ENCODE measurements at regions not wholly inside any gene's neighbourhood (a gene's known extent, or its start where the extent isn't known, plus 50 kb on each side); places are given as distances from the start of the nearest gene placed in this dataset.
"Not testable (repeated sequence)": the region's sequence is repeated elsewhere in the genome, so short reads cannot be mapped to it uniquely, and the experiment has no call there.

DNA sequence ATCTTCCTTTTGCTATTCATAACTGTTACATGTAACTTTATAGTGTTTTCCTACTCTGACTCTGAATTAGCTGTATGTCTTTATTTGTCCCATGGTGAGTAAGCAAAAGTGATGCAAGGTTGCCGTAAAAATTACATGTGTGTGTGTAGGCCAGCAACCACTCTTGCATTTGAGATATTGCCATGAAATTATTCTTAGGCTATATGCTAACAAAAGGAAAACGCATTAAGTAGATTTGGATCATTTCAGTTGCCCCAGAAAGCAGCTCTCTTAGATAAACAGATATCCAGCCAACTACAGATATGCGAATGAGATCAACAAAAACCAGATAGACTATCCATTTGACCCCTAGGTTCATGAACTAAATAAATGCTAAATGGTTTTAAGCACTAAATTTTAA, 73.6 kb downstream of the CYLC2 start:
- DNase-seq (ENCODE audit: low spot score) = no peak

DNA sequence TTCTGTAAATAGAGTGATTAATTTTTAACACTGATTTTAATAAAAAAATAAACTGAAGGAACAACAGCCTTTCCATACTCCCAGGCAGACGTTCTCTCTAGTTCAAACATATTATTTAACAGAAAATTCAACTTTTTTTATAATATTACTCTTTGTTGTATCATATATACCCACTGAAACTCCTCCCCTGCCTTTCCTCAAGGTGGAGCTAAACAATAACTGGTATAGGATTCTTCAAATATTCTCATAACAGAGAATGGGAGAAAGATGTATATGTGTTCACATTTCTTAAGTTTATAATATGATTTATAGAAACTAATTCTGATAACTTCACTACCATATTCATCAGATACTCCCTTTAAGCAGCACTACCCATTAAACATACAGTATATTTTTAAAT, 83.4 kb downstream of the CYLC2 start:
- no peak for DNase-seq (ENCODE audit: low spot score)

DNA sequence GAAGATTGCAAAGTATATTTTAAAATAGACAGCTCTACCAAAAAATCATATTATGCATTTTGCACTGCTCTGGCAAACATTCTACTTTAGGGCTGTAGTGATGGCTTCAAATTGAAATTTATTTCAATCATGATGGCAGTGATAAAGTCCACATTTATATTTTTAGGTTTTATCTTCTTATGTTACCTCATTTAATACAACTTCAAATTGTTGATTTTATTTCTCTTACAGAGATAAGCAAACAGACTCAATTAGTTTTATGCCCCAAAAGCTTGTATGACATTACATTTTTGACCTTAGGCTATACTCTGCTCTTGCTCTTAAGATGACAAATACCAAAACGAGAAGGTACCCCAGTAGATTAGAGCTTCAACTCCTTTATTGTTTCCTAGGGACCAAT, 87.4 kb downstream of the CYLC2 start:
- no peak for DNase-seq (ENCODE audit: low spot score)

DNA sequence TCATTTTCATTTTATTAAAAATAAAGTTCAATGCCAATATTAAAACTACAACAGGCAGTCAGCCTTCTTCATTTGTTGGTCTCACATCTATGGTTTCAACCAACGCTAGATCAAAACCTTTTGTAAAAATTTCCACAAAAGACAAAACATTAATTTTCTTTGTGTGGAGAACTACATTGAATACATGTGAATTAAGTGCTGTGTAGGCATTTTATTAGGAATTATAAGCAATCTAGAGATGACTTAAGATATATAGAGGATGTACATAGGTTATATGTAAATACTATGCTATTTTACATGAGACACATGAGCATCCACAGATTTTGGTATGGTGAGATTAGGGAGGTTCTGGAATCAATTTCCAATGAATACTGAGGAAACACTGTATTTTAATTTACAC, 94.2 kb downstream of the CYLC2 start:
- no peak for DNase-seq (ENCODE audit: low spot score)

DNA sequence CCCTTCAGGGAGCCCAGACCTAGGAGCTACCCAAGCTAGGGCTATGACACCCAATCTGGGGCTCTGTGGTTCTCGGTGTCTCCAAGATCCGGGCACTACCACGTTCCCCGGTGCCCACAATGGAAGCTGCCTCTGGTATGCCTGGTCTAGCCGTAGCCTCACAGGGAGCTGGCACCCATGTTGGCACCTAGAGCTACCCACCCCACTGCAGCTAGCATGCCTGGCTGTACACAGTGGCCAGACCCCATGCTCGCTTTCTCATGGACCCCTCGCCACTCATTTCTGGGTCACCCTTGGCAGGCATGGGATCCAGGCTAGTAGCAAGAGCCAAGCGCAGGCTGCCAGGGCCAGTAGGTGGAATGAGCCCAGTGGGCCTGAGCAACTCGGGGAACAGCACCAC, 109.0 kb downstream of the CYLC2 start:
- DNase-seq (ENCODE audit: low spot score) = no peak

DNA sequence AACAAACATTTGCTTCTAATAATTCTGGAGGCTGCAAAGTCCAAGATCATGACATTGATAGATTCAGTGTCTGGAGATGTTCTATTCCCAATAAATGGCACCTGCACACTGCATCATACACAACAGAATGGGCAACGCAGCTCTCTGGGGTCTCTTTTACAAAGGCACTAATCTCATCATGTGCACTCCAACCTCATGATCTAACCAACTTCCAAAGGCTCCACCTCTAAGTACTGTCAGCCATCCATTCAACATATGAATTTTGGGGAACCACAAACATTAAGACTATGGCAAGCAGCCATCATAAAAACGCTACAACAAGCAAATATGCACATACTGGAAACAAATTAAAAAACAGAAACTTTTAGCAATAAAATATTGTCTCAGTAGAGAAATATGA, 121.1 kb downstream of the CYLC2 start:
- DNase-seq (ENCODE audit: low spot score) = no peak

DNA sequence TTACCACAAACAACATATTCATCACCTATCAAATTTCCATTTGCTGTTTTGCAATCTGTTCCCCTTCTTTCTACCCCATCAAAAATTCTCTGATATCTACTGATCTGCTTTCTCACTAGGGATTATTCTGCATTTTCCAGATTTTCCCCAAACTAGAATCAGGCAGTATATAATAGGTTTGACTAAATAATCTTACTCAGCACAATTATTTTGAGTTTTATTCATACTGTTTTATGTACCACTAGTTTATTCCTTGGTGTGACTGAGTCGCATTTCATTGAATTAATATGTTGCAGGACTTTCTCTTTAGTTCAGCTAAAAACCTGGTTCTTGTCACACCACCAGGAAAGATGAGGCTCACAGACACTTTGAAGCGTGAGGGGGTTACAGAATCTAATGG, 131.4 kb downstream of the CYLC2 start:
- no peak for DNase-seq (ENCODE audit: low spot score)

DNA sequence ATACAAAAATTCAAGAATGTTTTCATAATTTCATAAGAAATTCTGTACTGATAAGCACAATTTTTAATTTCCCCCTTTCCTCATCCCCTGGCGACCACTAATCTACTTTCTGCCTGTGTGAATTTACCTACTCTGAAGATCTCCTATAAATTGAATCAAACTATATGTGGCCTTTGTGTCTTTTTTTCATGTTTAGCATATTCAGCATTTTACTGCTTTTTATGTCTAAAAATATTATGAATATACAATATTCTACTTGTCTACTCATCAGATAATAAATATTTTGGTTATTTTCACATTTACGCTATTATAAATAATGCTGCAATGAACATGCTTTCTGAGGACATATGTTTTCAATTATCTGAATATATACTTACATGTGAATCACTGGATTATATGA, 144.8 kb downstream of the CYLC2 start:
- no peak for DNase-seq (ENCODE audit: low spot score)

DNA sequence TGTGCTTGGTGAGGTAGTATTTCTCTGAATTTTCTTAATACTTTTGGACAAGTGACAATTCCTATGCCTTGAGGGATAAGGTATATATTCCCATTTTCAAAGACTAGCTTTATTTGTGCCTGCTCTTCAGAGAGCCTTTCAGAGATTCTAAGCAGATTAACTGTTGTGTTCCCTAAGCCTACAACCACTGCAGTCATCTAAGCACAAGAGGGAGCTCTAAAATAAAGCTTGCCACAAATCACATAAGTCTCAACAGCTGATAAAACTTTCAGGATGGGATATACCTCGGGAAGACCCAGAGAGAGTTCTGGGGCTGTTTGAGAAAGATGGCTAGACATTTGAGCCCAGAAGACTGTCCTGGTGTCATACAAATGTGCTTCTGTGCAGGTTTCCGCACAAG, 157.3 kb downstream of the CYLC2 start:
- no peak for DNase-seq (ENCODE audit: low spot score)

DNA sequence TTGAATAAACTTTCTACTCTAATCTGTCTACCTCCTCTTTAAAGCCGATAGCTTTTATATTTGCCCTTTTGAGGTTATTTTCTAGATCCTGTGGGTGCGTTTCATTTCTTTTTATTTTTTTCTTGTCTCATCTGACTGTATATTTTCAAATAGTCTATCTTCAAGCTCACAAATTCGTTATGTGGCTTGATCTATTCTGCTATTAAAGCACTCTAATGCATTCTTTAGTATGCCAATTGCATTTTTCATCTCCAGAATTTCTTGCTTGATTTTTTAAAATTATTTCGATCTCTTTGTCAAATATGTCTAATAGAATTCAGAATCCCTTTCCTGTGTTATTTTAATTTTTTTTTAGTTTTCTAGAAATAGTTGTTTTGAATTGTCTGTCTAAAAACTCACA, 172.4 kb downstream of the CYLC2 start:
- no peak for DNase-seq (ENCODE audit: low spot score)

DNA sequence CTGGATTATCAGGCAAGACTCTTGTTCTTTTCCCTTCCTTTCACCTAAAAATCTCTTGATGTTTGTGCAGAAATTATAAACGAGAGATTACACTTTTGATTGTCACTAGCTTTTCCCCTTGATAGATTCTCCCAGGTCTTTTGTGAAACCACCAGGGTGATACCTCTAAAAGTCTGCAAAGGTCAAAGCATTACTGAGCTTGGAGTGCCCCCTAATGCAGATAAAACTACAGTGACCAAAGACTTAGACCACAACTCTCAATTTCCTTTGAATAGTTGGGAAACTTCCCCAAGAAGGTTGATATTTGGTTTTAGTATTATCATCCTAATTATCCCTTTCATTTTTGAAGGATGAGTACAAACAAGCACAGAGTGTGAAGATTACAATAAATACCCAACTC, 173.1 kb downstream of the CYLC2 start:
- DNase-seq (ENCODE audit: low spot score) = no peak

DNA sequence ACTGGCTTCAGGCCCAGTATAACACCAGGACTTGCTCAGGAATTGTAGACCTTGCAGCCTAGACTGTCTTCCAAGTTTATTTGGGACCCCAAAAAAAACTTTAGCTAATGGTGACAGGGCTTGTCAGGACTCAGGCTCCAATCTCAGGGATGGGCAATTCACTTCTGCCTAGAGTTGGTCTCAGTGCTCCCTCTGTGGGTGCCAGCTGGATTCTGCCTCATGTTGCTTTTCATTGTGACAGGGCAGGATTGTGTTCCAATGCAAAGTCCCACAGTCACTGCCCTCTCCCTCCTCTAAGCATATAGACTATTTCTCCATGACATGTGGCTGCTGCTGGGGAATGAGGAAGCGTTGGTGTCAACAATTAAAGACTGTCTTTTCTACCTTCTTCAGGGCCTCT, 174.7 kb downstream of the CYLC2 start:
- DNase-seq (ENCODE audit: low spot score) = no peak

DNA sequence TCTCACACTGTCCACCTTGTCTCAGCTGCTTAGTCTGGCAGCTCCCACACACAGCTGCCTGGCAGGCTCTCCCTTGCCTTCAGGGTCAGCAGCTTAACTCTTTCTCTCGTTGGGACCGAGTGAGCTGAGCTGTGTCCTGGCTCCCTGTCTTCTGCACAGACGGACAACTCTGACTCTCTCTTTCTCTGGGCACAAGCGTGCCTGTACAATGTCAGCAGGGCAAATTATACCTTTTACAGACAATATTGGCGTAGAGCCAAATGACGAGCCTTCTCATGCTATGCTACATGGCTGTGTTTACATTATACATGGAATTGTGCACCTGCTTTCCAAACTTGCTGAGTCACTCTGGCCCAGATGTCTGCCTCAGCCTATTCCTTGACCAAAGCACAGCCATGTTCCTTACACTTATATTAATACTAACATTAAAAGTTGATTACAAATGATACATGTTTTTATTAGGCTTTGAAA, 188.6 kb downstream of the CYLC2 start:
- DNase-seq (ENCODE audit: low spot score) = peak; percentile 4

DNA sequence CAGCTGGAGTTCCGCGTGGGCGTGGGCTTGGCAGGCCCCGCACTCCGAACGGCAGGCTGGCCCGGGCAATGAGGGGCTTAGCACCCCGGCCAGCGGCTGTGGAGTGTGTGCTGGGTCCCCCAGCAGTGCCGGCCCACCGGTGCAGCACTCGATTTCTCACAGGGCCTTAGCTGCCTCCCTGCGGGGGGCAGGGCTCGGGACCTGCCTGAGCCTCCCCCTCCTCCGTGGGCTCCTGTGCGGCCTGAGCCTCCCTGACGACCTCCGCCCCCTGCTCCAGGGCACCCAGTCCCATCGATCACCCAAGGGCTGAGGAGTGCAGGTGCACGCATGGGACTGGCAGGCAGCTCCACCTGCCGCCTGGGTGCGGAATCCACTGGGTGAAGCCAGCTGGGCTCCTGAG, 191.8 kb downstream of the CYLC2 start:
- DNase-seq (ENCODE audit: low spot score) = no peak

DNA sequence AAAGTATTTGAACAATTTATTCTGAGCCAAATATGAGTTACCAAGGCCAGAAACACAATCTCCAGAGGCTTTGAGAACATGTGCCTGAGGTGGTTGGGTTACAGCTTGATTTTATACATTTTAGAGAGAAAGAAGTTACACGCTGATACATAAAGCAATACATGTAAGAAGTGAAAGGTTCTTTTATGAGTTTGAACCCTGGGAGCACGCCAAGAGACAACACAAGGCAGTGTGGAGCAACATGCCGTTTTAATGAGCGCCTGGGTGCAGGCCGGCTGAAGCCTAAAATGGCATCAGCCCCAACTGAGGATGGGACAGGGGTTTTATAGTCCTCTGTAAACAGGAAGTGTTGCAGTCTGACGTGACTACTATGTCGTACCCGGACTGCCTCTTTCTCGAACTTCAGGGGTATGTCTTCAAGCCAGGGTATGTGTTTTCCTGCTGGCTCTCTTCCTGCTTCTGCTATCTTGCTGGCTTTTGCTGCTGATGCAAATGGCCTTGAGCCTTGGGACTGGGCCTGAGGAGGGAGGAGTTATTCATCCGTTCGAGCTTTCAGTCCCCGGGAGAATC, 193.7 kb downstream of the CYLC2 start:
- no peak for DNase-seq (ENCODE audit: low spot score)

DNA sequence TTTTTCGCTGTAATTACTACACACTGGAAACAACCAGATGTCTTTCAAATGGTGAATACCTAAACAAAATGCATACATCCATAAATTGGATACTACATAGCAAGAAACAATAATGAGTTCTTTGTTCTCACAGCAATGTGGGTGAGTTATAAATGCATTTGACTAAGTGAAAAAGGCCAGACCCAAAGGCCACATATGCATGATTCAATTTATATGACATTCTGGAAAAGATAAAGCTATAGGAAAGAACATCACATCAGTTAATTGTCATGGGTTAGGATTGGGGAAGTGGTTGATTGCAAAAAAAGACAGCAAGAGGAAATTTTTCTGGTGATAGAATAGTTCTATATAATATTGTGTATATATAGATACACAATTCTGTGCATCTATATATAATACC, 198.9 kb downstream of the CYLC2 start:
- DNase-seq (ENCODE audit: low spot score) = no peak

DNA sequence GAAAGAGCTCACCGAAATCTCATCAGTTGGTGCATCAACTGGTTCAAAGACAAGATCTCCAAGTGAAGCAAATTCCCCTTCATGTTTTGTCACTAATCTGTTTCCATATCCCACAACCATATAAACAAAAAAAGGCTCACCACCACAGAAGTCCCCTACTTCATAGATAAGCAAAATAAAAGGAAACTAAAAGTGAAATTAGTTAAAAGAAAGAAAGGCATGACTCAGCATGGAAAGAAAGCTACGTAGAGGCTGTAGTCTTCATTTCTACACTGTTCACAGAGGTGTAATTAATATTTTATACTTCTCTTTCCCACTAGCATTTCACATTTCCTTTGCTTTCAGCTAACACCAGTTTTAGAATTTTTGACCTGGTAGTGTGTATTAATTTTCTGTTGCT, 208.0 kb downstream of the CYLC2 start:
- peak; percentile 7 for DNase-seq (ENCODE audit: low spot score)

DNA sequence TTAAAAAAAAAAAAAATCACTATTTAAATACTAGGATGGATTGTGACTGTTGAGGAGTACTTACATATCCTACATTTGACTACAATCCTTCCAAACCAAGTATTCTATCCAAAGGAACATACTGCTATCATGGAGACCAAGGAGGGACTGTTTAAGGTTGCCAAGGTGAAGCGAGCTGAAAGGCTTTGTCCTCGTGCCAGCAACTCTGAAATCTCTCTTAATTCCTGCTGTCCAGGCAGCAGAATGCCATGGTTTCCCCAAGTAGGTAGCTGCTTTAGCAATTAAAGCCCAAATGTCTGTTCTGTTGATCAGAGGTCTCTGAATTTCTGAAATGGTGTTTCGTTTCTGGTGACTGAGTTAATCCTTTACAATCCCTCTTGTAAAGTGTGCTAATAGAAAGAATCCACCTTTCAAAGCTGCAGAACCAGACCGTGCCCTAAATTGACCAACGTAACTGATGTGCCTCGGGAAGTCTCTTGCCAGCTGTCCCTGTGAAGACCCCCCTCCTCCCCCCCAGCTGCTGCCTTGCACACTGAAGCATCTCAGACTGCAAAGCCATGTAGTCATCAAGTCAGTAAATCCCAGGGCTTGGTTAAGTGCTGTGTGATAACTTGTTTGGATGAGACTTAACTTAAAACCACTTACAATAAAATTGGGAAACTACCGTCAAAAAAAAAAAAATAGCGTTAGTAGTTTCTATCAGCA, 210.9 kb downstream of the CYLC2 start:
- not testable (repeated sequence) for DNase-seq (ENCODE audit: low spot score)

DNA sequence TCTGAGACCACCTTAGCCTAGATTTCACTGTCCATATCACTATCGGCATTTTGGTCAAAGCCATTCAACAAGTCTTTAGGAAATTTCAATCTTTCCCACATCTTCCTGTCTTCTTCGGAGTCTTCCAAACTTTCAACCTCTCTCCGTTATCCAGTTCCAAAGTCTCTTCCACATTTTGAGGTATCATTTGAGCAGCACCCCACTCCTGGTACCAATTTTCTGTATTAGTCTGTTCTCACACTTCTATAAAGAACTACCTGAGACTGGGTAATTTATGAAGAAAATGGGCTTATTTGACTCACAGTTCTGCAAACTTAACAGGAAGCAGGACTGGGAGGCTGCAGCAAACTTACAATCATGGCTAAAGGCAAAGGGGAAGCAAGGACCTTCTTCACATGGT, 215.5 kb downstream of the CYLC2 start:
- no peak for DNase-seq (ENCODE audit: low spot score)

DNA sequence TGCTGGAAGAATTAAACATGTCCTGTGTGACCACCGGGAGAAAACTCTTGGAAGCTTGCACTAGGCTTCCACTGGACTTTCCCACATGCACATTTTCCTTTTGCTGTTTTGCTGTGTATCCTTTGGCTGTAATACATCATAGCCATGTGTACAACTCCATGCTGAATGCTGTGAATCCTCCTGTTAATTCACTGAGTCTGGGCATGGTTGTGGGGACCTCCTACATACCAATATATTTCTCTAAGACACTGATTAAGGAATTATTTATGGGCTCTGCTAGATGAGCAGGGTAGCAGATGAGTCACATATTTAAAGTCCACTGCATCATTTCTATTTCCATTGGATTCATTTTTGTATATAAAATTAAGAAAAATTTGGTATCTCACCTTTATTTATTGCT, 220.1 kb downstream of the CYLC2 start:
- DNase-seq (ENCODE audit: low spot score) = no peak

DNA sequence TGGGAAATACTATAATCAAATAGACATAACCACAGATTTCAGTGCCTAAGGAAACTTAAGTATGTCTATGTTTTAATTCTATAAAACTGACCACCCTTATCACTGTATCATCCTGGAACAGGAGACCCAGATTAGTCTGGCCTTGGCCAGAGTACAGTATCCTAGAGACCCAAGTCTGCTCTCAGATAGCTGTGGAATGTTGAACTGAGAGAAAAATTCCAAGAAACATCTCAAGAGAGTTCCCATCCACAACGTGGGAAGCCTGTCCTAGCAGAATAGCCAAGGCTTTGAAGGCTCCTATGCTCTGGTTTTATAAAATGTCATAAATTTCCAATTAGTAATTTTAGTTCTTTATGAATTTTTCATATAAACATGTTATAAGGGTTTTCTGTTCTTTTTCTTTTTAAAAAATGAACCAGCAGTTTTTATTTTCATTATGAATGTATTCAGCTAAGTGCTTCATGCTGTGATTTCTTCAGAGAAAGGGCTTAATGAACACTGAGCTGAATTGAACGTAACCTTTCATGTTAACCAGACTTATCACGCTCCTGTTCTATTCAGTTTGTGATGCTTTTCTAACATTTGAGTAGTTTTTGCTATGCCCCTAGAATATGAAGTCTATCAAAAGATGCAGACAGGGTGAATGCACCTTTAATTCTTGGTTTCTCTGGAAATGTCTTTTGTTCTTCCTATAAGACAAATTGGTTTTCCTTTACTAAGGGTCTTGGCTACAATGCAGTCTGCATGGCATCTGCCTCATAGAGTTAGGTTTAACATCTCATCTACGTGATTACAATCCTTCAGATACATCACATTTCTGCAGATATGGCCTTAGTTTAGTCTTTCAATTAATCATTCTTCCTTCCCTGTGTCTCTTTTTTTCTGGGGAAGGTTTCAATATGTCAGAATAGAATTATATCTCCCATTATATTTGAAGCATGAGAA, 230.8 kb downstream of the CYLC2 start:
- DNase-seq (ENCODE audit: low spot score) = no peak

DNA sequence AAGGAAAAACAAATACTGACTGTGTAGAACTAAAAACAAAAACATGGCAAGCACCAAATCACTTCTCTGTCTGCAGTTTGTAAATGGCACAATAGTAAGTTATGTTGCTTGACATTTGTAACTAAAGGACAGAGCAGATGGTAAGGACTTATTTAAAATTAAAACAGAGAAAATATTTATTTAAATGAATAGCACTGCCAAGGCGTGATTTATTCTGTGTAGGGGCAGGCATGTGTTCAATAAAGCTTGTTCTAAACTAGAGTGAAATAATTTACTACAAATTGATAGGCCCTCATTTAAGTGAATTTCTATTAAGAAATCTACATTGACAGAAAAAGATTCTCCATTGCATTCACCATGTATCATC, 231.5 kb downstream of the CYLC2 start:
- DNase-seq (ENCODE audit: low spot score) = no peak

DNA sequence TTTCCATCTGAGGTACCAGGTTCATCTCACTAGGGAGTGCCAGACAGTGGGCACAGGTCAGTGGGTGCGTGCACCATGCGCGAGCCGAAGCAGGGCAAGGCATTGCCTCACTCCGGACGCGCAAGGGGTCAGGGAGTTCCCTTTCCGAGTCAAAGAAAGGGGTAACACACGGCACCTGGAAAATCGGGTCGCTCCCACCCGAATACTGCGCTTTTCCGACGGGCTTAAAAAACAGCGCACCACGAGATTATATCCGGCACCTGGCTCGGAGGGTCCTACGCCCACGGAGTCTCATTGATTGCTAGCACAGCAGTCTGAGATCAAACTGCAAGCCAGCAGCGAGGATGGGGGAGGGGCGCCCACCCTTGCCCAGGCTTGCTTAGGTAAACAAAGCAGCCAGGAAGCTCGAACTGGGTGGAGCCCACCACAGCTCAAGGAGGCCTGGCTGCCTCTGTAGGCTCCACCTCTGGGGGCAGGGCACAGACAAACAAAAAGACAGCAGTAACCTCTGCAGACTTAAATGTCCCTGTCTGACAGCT, 242.5 kb downstream of the CYLC2 start:
- not testable (repeated sequence) for DNase-seq (ENCODE audit: low spot score)
